Heart left ventricle (tissue), 16 donors: ENCODE measurements at regions not wholly inside any gene's neighbourhood (a gene's known extent, or its start where the extent isn't known, plus 50 kb on each side); places are given as distances from the start of the nearest gene placed in this dataset.

ENCODE experiments used
- ATAC-seq, 4 donors: fragments of 200-7000 bp; cut with Tn5 transposase; one replicate each; pipeline ENCODE4 v1.9.1; 2020 to 2022; ENCODE audit warnings: moderate library complexity in 4 of 4, mild to moderate bottlenecking in 3 of 4, moderate number of reproducible peaks in 1 of 4
- DNase-seq, 5 donors: peaks; one replicate each; pipeline ENCODE4 v3.0.0-alpha.2; 2020
- H3K27ac ChIP-seq, 12 donors: fragments of 200-600 bp; sonication (generic) in 4 of 12; one replicate each; pipeline versions ENCODE4 v1.5.0 to v1.8.0; 2016 to 2022; ENCODE audit warnings: mild to moderate bottlenecking in 2 of 12
- H3K27me3 ChIP-seq, 9 donors: fragments of 200-600 bp; sonication (generic) in 2 of 9; one replicate each; pipeline versions ENCODE4 v1.5.1 to v1.8.0; 2016 to 2022; ENCODE audit warnings: mild to moderate bottlenecking in 3 of 9
- H3K36me3 ChIP-seq, 9 donors: fragments of 200-600 bp; sonication (generic) in 2 of 9; one replicate each; pipeline versions ENCODE4 v1.5.0 to v1.8.0; 2018 to 2022; ENCODE audit warnings: mild to moderate bottlenecking in 2 of 9
- H3K4me1 ChIP-seq, 12 donors: fragments of 200-600 bp; sonication (generic) in 4 of 12; one replicate each; pipeline versions ENCODE4 v1.5.0 to v1.8.0; 2016 to 2022; ENCODE audit warnings: mild to moderate bottlenecking in 3 of 12
- H3K4me3 ChIP-seq, 12 donors: fragments of 200-600 bp; sonication (generic) in 4 of 12; one replicate each; pipeline versions ENCODE4 v1.5.0 to v1.8.0; 2017 to 2022; ENCODE audit warnings: mild to moderate bottlenecking in 9 of 12, moderate library complexity in 4 of 12
- H3K9me3 ChIP-seq, 12 donors: fragments of 200-600 bp; sonication (generic) in 4 of 12; one replicate each; pipeline versions ENCODE4 v1.5.0 to v1.8.0; 2016 to 2022; ENCODE audit warnings: mild to moderate bottlenecking in 1 of 12
- POLR2A ChIP-seq, 2 donors: fragments of 450-650 bp; IDR thresholded peaks; one replicate each; pipeline ENCODE4 v1.6.1; 2017; ENCODE audit warnings: antibody characterized with exemption in 2 of 2, mild to moderate bottlenecking in 2 of 2, moderate library complexity in 2 of 2
- WGBS, 4 donors: extraction: QIAGEN DNeasy Blood & Tissue Kit in 2 of 4; methylation state at CpG; one replicate each; pipeline versions ENCODE4 v1.1.5 to v1.1.7; 2013 to 2018; 5-methylcytosine and 5-hydroxymethylcytosine counted together
- intact Hi-C, 10 donors: fragments of 100-400 bp; cut with DNase I; formaldehyde crosslinking; loops; one replicate each; pipeline versions ENCODE4 v1.11.1 to v1.14.2; 2022
- TF ChIP-seq, protein P1 (sequence below), 12 donors: fragments of 200-600 bp; sonication (generic) in 4 of 12; IDR thresholded peaks; one replicate each; pipeline versions ENCODE4 v1.5.0 to v1.8.0; 2018 to 2022; ENCODE audit warnings: antibody characterized with exemption in 12 of 12, mild to moderate bottlenecking in 5 of 12
- donor health status: ischemic (EF 13 %, LVEDD 7.1; RV severe dilation, severe dysfunction).
- donor health status: healthy with polysubstance abuse.
- donor health status: DM: no; HTN: yes; CAD: no.
- donor health status: DM: no; HTN: no; CAD: no.
- donor health status: ischemic (EF 25% LVEDD 6.9; RV normal size, moderate dysfunction).
- donor health status: ischemic (EF 25% LVEDD 5.7; RV mildly dilated, moderate dysfunction).
- donor health status: healthy.
- donor health status: DM: yes; HTN: yes; CAD: no.
- donor health status: ischemic (EF 35%, LVEDD 5.7; RV mildly dilated, moderate dysfunction).
- donor health status: nonischemic (EF 11% LVEDD 7.7; RV severe dilation, severe dysfunction).
- donor health status: DM: yes; HTN: yes; CAD: no.
- donor health status: PGD.
- donor health status: ischemic (EF 29% LVEDD 5.4; RV normal size, mild dysfunction).
- donor health status: nonischemic (EF 23%, LVEDD 6.1; RV moderate dilation, normal function).

DNA sequence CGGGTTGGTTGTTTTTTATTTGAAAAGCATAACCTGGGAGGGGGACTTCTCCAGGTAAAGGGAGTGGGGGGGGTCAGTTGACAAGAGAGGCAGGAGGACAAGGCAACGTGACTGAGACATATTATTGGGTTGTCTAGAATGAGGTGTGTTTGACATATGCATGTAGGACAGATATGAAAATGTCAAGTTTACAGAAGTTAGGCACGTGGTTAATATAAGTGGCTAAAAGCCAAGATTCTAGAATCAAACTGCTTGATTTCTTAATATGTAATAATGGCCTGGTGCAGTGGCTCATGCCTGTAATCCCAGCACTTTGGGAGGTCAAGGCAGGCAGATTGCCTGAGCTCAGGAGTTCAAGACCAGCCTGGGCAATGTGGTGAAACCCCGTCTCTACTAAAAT is 212.8 kb downstream of the SQOR start:
- WGBS, 4 donors = 60 to 82% (median 76%) methylated on average over 4 of the region's 4 CpGs

DNA sequence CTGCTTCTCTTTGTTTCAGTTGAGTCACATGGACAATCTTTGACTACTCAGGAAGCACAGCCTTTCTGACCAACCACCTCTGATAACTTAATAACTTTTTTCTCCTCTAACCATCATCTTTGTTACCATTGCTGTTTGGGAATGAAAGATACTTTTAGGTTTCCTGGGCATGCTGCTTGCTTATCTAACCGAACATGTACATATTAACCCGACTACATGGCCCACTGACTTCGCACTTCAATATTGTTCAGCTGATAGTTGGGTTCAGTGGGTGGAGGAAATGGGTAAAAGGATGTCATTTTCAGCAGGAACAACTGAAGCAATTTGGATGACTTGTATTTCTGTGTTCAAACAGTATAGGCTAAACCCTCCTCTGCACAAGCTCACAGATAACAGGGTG is 214.3 kb downstream of the SQOR start:
- intact Hi-C loops = no loop called here
- no peak for DNase-seq
- no peaks in the 10 kb centered on the region for H3K27me3 ChIP-seq
- H3K9me3 ChIP-seq = peaks cover 0 to 8% (median 0%) of the 10 kb centered on the region in 12 donors
- H3K27ac ChIP-seq = no peak overlapping the region
- TF ChIP-seq POLR2A (IDR thresholded peaks at IDR 0.05) = no peak
- TF ChIP-seq, protein P1, sequence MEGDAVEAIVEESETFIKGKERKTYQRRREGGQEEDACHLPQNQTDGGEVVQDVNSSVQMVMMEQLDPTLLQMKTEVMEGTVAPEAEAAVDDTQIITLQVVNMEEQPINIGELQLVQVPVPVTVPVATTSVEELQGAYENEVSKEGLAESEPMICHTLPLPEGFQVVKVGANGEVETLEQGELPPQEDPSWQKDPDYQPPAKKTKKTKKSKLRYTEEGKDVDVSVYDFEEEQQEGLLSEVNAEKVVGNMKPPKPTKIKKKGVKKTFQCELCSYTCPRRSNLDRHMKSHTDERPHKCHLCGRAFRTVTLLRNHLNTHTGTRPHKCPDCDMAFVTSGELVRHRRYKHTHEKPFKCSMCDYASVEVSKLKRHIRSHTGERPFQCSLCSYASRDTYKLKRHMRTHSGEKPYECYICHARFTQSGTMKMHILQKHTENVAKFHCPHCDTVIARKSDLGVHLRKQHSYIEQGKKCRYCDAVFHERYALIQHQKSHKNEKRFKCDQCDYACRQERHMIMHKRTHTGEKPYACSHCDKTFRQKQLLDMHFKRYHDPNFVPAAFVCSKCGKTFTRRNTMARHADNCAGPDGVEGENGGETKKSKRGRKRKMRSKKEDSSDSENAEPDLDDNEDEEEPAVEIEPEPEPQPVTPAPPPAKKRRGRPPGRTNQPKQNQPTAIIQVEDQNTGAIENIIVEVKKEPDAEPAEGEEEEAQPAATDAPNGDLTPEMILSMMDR (IDR thresholded peaks at IDR 0.05) = no peak
- no peaks in the 10 kb centered on the region for H3K36me3 ChIP-seq
- H3K4me3 ChIP-seq = no peak overlapping the region
- no peak for ATAC-seq
- 91 to 95% (median 93%) methylated on average over 3 of the region's 3 CpGs for WGBS, 4 donors
- no peaks in the 10 kb centered on the region for H3K4me1 ChIP-seq

More for the DNA sequence above, 212.8 kb downstream of the SQOR start:
- Histone ChIP-seq H3K27me3 (no peaks in the 10 kb centered on the region), H3K4me3 (no peak overlapping the region), H3K36me3 (no peaks in the 10 kb centered on the region), H3K4me1 (no peaks in the 10 kb centered on the region), H3K9me3 (peaks cover 0 to 8% (median 0%) of the 10 kb centered on the region in 12 donors), H3K27ac (no peak overlapping the region)
- DNase-seq = no peak
- no peak for ATAC-seq
- intact Hi-C loops = no loop called here
- TF ChIP-seq POLR2A (IDR thresholded peaks at IDR 0.05) = no peak

DNA sequence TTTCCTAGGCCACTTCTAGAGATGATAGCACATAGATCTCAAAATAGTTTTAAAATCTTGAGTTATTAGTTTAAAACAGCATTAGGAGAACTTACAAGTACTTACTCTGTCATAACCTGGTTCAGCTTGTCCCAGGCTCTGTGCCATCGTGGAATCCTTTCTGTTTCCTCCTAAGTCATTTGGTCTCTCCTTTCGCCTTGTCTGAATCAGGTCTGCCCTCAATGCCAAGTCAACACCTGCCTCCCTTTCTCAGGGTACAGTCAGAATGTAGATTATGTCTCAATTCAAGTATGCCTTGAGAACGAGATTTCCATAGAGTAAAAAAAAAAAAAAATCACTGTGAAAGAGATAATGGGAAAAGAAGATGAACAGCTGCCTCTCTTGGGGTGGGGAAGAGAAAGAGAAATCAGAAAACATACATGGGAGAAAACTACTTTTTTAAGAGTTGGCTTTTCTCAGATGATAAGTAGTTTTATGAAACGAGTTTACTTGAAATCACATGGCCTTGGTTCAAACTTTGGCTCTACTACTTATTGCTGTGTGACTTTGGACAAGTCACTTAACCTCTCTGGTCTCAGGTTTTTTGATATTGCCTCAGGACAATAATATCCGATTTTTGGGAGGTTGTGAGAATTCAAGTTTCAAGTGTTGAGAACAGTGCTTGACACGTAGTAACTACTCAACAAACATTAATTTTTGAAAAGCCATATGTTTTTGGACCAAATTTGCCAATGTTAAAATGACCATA is 219.8 kb downstream of the SQOR start:
- 82 to 88% (median 87%) methylated on average over 6 of the region's 6 CpGs for WGBS, 4 donors
- H3K9me3 ChIP-seq = peaks cover 0 to 8% (median 0%) of the 10 kb centered on the region in 12 donors

DNA sequence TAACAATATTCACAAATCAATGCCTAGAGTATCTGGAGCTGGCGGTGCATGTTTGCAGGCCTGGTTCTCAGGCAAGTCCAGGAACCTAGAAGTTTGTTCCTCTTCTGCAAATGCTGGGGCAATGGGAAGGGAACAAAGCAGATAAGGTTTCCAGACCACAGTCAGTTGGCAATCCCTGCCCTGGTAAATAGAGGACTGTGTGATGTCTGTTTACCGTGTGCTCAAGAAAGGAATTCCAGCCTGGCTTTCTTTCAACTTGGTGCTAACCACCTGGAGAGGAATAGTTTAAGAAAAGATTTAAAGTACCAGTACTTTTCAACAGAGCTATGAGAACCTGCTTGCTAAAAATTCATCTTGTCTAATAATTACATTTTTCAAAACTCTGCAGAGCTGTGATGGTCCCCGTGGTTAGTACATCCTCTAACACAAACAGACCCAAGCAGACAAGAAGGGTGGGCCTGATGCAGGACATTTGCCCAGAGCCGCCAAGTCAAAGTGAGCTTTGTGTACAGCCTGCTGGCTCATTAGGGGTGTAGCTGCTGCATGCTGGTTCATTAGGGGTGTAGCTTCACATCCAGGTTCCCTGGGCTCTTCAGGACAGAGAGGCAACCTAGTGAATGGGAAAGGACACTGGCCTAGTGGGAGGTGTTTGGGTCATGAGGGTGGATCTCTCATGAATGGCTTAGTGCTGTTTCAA is 220.5 kb downstream of the SQOR start:
- Histone ChIP-seq H3K36me3 (no peaks in the 10 kb centered on the region), H3K9me3 (peaks cover 0 to 7% (median 0%) of the 10 kb centered on the region in 12 donors), H3K27ac (no peak overlapping the region), H3K4me1 (no peaks in the 10 kb centered on the region), H3K4me3 (no peak overlapping the region), H3K27me3 (no peaks in the 10 kb centered on the region)
- no peak for TF ChIP-seq POLR2A (IDR thresholded peaks at IDR 0.05)
- TF ChIP-seq, protein P1 (IDR thresholded peaks at IDR 0.05) = no peak
- intact Hi-C loops = no loop called here
- no peak for ATAC-seq
- no peak for DNase-seq
- 56 to 65% (median 62%) methylated on average over 4 of the region's 4 CpGs for WGBS, 4 donors

More for the DNA sequence above, 219.8 kb downstream of the SQOR start:
- ATAC-seq = no peak
- intact Hi-C loops = no loop called here
- Histone ChIP-seq H3K27ac (no peak overlapping the region), H3K36me3 (no peaks in the 10 kb centered on the region), H3K4me3 (no peak overlapping the region), H3K27me3 (no peaks in the 10 kb centered on the region), H3K4me1 (no peaks in the 10 kb centered on the region)
- no peak for TF ChIP-seq POLR2A (IDR thresholded peaks at IDR 0.05)
- TF ChIP-seq, protein P1 (IDR thresholded peaks at IDR 0.05) = no peak
- DNase-seq = no peak
